ENCODE measurements at regions not wholly inside any gene's neighbourhood (a gene's known extent, or its start where the extent isn't known, plus 50 kb on each side); places are given as distances from the start of the nearest gene placed in this dataset.

- TF ChIP-seq CTCF (IDR thresholded peaks at IDR 0.05; ENCODE audit: low read length) (no peak), EZH2phosphoT487 (IDR thresholded peaks at IDR 0.05; ENCODE audit: low read length) (no peak)
These were observed 376.4 kb upstream of the NOCT start for GRCh38 chr4:138639018-138639741.
